ENCODE measurements at regions not wholly inside any gene's neighbourhood (a gene's known extent, or its start where the extent isn't known, plus 50 kb on each side); places are given as distances from the start of the nearest gene placed in this dataset.

DNA sequence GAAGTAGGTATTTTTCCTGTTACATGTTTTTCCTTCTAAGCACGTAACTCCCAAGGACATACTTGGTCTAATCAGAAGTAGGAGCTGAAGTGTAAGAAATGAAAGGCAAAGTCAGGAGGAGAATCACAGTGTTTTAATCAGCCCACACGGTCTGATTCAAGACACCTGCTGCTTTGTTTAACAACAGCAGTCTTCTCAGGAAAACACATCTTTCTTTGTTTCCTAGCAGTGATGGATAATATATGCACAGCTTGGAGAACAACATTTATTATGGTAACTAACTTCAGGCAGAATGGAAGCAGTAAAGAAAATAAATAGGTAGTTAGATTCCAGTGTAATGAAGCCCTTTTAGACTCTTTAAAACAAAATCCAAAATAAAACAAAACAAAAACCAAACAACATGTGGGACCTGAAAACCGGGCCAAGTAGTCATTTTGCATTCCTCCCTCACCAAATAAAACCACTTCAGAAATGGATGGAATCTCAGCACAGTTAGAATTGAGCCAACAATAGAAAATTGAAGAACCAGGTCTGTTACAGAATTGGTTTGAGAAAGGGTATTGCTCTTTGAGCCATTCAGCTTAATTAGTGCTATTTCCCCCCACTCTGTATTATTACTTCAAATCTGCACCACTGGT is 61.1 kb upstream of the UGP2 start:
- DNase-seq (ENCODE audit: low read depth) = no peak

- no peak for DNase-seq (ENCODE audit: low read depth)
Measured at GRCh38 chr2:63784461-63784860, 57.2 kb upstream of the UGP2 start.

DNA sequence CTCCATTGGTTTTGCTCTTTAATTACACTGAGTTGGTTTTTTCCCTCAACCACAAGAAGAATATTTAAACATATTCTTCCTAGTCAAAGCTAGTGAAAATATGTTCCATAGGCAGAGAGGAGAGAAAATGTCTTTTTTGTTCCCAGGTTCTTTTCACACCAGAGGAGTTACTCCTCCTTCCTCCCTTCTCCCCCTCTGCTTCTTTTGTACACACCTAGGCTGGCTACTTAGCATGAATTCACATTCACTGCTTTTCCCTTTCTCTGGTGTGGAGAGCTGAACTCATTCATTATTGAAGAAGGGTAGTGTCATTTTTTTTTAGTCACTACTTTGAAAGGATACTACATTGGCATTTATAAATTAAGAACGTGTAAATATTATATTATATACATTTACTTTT is 56.6 kb upstream of the UGP2 start:
- DNase-seq (ENCODE audit: low read depth) = no peak

DNA sequence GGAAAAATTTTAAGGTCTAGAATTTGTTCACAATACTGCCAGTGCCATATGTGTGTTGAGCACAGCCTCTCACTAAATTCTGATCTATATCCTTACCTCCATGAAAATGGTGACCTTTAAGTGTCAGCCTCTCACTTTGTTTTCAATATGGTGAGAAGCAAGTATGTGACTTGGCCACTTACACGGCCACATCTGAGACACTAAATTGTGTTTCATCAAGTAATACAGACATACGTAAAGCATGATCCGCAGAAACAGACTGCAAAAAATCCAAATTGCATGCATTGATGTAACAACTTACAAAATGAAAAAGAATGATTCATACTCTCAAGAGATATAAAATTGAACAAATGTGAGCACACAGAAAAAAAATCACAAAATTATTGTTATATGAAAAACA is 55.2 kb upstream of the UGP2 start:
- DNase-seq (ENCODE audit: low read depth) = no peak

- DNase-seq (ENCODE audit: low read depth) = peak; percentile 91
Measured at GRCh38 chr2:63788071-63788470, 53.6 kb upstream of the UGP2 start.

DNA sequence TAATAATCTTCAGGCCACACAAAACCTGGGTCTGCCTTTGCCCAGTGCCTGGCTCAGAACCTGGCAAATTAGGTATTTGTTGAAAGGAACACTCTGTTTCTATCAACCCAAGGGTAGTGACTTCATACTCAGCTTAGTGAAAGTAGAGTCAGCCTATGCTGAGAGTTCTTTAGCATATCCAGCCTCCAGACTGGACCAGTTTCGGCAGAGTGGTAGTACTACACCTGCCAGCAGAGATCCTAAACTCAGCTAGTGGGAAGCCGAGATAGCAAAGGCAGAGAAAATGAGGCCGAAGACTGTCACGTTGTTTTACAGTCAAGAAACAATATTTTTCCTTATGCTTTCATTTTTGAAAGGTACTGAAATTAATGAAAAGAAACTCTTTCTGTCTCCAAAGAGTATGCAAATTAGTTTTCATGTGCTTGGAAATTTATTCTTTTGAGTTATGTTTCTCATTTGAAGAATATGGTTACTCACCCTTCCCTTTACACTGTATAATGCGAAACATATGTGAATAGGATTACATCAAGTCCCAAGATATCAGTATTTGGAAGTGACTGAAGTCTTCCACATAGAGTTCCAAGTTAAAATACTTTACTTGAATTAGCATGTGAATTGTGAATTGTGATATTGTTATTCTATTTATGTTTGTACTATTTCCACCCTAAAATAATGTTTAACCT is 52.2 kb upstream of the UGP2 start:
- DNase-seq (ENCODE audit: low read depth) = peak; percentile 36

GRCh38 chr2:63790491-63790890 is 51.2 kb upstream of the UGP2 start:
- DNase-seq (ENCODE audit: low read depth) = peak; percentile 58

GRCh38 chr2:63790906-63791305 is 50.8 kb upstream of the UGP2 start:
- peak; percentile 95 for DNase-seq (ENCODE audit: low read depth)

DNA sequence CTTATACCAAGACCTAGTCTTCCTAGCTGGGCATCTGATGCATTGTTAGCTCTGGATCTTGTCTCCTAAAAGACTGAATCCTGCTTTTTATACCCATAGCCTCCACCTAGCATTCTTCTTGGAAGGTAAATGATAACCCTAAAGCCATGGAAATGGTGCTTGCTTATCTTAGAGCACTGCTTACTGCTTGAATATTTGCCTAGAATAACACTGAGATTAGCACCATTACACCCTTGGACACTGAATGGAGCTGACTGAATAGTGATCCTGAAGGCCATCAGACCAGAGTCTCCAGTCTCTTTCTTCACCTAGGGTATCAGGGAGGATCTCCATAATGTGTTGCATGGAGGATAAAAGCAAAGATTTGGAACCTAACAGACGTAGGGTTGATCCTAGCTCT is 50.3 kb upstream of the UGP2 start:
- DNase-seq (ENCODE audit: low read depth) = peak; percentile 19
